GM12875 (cell line): ENCODE measurements at regions not wholly inside any gene's neighbourhood (a gene's known extent, or its start where the extent isn't known, plus 50 kb on each side); places are given as distances from the start of the nearest gene placed in this dataset.

Experiments
- H3K4me3 ChIP-seq: one replicate; pipeline ENCODE4 v1.5.1; 2011; ENCODE audit warnings: low read depth, low read length, control low read depth
- CTCF ChIP-seq: IDR thresholded peaks from 2 replicates; pipeline ENCODE4 v1.5.1; 2011; ENCODE audit warnings: low read depth, mild to moderate bottlenecking, control low read depth, inconsistent platforms, low read length, moderate library complexity, borderline replicate concordance; ENCODE audit not compliant: insufficient read depth

- no peak overlapping the region for H3K4me3 ChIP-seq
- no peak for TF ChIP-seq CTCF
These were observed 266.0 kb upstream of the ADAMTS16 start for GRCh38 chr5:4874097-4874496.

DNA sequence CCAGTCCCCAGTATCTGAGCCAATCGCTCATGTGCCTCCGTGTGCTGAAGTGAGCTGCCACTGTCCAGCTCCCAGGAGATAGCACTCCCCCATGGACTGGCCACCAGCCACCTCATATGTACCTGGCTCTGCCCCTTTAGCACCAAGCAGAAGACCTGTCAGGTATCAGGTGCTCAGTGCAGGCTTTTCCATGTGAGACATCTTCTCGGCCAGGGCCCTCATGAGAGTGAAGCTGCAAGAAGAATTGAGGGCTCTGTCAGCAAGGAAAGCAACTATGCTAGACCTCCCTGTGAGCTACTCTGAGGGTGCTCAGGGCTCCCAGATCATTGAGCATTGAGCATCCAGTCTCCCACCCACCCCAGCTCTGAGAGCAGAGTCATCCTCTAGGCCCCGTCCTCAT, 264.2 kb upstream of the ADAMTS16 start:
- TF ChIP-seq CTCF: no peak

GRCh38 chr5:4876804-4877203, 263.3 kb upstream of the ADAMTS16 start:
- no peak for TF ChIP-seq CTCF
- H3K4me3 ChIP-seq: no peak overlapping the region

More for the DNA sequence above, 264.2 kb upstream of the ADAMTS16 start:
- no peak overlapping the region for H3K4me3 ChIP-seq

DNA sequence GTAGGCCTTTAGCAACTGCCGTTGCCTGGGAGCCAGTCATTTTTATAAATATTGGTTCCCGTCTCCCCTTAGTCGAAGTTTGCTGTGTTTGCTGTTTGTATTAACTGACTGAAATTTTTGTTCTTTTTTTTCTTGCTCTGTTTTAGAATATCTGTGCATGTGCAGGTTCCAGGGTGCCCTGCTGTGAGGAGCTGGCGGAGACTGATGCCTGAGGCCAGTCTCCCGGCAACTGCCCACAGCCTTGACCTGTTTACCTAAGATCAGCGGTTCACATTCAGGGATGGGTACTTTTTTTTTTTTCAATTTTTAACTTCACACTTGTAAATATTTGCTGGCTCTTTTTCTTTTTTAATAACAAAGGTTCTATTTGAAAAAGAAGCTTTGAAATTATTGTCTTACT, 262.6 kb upstream of the ADAMTS16 start:
- no peak overlapping the region for H3K4me3 ChIP-seq
- no peak for TF ChIP-seq CTCF

DNA sequence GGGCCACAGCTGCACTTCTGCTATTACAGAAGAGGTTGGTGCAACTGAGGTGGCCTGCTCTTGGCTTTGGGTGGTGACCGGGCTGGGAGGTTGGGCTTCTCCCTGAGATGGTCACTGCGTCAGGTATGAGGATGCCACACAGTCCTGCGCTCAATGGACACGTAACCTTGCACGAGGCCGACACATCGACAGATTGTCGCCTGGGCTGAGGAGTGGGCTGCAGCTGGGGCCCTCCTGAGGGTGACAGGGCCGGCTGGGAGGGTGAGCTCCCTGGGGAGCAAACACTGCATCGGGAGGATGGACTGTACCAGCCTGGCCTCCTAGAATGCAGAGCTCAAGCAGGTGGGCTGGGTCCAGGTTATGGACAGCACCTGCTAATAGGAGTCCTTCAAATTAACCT, 261.1 kb upstream of the ADAMTS16 start:
- no peak for TF ChIP-seq CTCF
- no peak overlapping the region for H3K4me3 ChIP-seq

DNA sequence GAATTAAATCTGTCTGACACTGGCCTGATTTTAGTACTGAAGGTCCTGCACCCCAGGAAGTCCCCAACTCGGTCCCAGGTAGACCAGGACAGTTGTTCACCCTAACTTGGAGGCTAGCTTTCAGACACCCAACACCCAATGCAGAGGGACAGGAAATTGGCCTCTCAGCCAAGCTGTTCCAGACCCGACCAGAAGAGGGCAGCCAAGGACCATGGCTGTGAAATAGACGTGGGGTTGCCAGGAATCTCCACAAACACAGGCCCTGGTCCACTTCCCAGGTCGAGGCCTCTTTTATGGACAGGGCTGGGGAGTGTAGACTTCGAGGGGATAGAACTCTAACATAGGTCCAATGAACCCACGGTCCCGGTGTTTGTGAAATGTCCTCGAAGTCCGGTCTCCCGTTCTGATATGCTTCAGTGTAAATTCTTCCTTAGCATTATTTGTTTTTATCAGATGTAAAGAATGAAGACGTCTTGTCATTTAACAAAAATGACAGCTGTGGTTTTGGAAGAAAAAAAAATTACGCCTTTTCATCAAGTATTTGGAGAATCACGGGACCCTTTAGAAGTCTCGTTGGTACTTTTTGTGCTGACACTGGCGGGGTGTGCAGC, 260.3 kb upstream of the ADAMTS16 start:
- no peak overlapping the region for H3K4me3 ChIP-seq
- peak; percentile 93 for TF ChIP-seq CTCF

DNA sequence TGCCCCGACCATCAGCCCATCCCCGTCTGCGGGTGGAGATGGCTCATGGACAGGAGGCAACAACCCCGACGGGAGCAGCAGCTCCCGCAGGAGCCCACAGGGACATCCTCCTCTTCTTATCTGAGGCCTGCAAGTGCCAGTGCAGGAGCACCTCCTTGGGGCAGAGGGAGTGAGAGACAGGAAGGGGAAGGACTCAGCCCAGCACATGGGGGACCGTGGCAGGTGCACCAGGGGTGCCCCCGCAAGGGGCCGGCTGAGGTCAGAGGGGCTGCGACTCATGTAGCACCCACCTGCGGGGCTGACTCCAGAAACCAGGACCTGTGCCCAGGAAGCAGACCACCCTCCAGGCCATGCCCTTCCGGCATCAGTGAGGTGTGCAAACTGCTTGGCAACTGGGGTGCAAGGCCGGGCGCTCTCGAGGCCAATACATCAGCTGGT, 259.8 kb upstream of the ADAMTS16 start:
- TF ChIP-seq CTCF: no peak
- no peak overlapping the region for H3K4me3 ChIP-seq
